ENCODE measurements at regions not wholly inside any gene's neighbourhood (a gene's known extent, or its start where the extent isn't known, plus 50 kb on each side); places are given as distances from the start of the nearest gene placed in this dataset.

DNA sequence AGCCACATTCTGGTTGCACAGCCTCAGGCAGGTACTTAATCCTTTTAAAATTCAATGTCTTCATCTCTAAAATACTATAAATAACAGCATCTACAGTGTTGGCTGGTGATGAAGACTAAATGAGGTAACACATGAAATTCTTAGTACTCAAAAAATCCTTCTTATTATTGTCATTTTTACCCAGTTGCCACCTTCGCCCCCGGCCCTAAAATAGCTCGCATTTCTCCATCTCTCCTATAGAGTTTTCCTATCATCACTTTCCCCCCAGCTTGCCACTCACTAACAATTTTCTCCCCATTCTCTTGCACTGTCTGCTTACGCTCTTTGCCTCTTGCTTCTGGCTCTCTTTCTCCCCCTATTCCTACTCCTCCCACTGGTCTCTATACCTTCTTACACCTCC is 59.9 kb upstream of the MARCHF10 start:
- H3K27ac ChIP-seq = no peak overlapping the region
- H3K4me1 ChIP-seq = no peaks in the 10 kb centered on the region
- TF ChIP-seq, protein P1, sequence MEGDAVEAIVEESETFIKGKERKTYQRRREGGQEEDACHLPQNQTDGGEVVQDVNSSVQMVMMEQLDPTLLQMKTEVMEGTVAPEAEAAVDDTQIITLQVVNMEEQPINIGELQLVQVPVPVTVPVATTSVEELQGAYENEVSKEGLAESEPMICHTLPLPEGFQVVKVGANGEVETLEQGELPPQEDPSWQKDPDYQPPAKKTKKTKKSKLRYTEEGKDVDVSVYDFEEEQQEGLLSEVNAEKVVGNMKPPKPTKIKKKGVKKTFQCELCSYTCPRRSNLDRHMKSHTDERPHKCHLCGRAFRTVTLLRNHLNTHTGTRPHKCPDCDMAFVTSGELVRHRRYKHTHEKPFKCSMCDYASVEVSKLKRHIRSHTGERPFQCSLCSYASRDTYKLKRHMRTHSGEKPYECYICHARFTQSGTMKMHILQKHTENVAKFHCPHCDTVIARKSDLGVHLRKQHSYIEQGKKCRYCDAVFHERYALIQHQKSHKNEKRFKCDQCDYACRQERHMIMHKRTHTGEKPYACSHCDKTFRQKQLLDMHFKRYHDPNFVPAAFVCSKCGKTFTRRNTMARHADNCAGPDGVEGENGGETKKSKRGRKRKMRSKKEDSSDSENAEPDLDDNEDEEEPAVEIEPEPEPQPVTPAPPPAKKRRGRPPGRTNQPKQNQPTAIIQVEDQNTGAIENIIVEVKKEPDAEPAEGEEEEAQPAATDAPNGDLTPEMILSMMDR (IDR thresholded peaks at IDR 0.05 in 8 of 11, conservative IDR thresholded peaks at IDR 0.05 in 3 of 11) = no peak
- TF ChIP-seq POLR2AphosphoS5 (IDR thresholded peaks at IDR 0.05) = no peak
- TF ChIP-seq POLR2A (IDR thresholded peaks at IDR 0.05) = no peak
- H3K36me3 ChIP-seq = no peaks in the 10 kb centered on the region
- no peak overlapping the region for H3K4me3 ChIP-seq
- peaks cover 0 to 18% (median 0%) of the 10 kb centered on the region in 7 donors for H3K27me3 ChIP-seq (replicated peaks in 1 of 7)
- DNase-seq = no peak
- intact Hi-C loops (cut with DNase I; ENCODE audit: low total_unique reads) = no loop called here
- H3K9me3 ChIP-seq = no peaks in the 10 kb centered on the region
- 86 to 94% (median 92%) methylated on average over 4 of the region's 4 CpGs for WGBS, 5 donors

DNA sequence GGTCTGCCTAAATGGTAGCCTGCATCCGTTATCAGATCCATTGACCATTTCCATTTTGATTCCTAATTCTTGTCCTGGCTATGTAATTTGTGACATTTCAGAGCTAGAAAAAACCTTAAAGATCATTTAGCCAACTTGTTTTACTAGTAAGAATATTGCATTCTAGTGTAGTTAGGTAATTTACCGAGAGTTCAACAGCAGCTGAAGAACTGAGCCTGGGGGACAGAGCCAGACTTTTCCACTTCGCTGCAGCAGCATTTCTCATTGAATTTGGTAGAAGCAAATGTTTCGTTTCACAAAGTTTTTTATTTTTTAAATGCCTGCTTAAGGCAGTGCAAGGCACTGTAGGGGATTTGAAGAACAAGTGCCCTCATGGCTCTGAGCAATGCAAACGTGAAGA is 59.2 kb upstream of the MARCHF10 start:
- no peaks in the 10 kb centered on the region for H3K9me3 ChIP-seq
- WGBS, 5 donors = 81 to 92% (median 87%) methylated on average over 5 of the region's 5 CpGs
- no peak overlapping the region for H3K27ac ChIP-seq
- DNase-seq = no peak
- intact Hi-C loops (cut with DNase I; ENCODE audit: low total_unique reads) = no loop called here
- TF ChIP-seq POLR2AphosphoS5 (IDR thresholded peaks at IDR 0.05) (no peak), POLR2A (IDR thresholded peaks at IDR 0.05) (no peak)
- TF ChIP-seq, protein P1 (IDR thresholded peaks at IDR 0.05 in 8 of 11, conservative IDR thresholded peaks at IDR 0.05 in 3 of 11) = no peak
- peaks cover 0 to 11% (median 0%) of the 10 kb centered on the region in 7 donors for H3K27me3 ChIP-seq (replicated peaks in 1 of 7)
- no peaks in the 10 kb centered on the region for H3K36me3 ChIP-seq
- H3K4me1 ChIP-seq = no peaks in the 10 kb centered on the region
- no peak overlapping the region for H3K4me3 ChIP-seq

- WGBS, 5 donors = 50 to 59% (median 53%) methylated on average over 3 of the region's 3 CpGs
- intact Hi-C loops (cut with DNase I; ENCODE audit: low total_unique reads) = no loop called here
Measured at GRCh38 chr17:62866471-62866870, 58.4 kb upstream of the MARCHF10 start.

DNA sequence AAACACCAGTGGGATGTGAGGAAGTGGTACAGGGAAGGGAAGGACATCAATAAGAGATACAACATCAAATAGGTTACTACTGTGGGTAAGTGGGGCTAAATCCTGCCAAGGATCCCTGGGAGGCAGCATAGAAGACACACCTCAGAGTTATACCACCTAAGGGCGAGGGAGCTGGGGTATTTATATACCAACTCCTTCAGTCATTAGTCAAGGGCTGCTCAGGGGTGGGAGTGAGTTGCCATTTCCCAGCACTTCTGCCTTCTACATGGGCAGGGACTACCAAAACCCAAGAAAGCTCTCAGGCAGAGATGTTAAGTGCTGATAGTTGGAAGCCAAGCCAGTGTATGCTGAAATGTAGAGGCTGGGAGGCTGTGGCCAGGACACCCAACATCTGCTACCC is 57.5 kb upstream of the MARCHF10 start:
- no peak for DNase-seq
- TF ChIP-seq POLR2AphosphoS5 (IDR thresholded peaks at IDR 0.05) (no peak), POLR2A (IDR thresholded peaks at IDR 0.05) (no peak)
- TF ChIP-seq, protein P1 (IDR thresholded peaks at IDR 0.05 in 8 of 11, conservative IDR thresholded peaks at IDR 0.05 in 3 of 11) = no peak
- Histone ChIP-seq H3K4me1 (no peaks in the 10 kb centered on the region), H3K27me3 (replicated peaks in 1 of 7) (peaks cover 0 to 5% (median 0%) of the 10 kb centered on the region in 7 donors), H3K27ac (no peak overlapping the region), H3K4me3 (no peak overlapping the region), H3K9me3 (no peaks in the 10 kb centered on the region), H3K36me3 (no peaks in the 10 kb centered on the region)
- intact Hi-C loops (cut with DNase I; ENCODE audit: low total_unique reads) = no loop called here
- WGBS, 5 donors = 62 to 95% (median 83%) methylated on average over 1 of the region's 1 CpG

More at GRCh38 chr17:62866471-62866870, 58.4 kb upstream of the MARCHF10 start:
- H3K27ac ChIP-seq = no peak overlapping the region
- H3K9me3 ChIP-seq = no peaks in the 10 kb centered on the region
- peaks cover 0 to 5% (median 0%) of the 10 kb centered on the region in 7 donors for H3K27me3 ChIP-seq (replicated peaks in 1 of 7)
- no peaks in the 10 kb centered on the region for H3K4me1 ChIP-seq
- H3K4me3 ChIP-seq = no peak overlapping the region
- DNase-seq = no peak
- TF ChIP-seq POLR2A (IDR thresholded peaks at IDR 0.05) (no peak), POLR2AphosphoS5 (IDR thresholded peaks at IDR 0.05) (no peak)
- TF ChIP-seq, protein P1 (IDR thresholded peaks at IDR 0.05 in 8 of 11, conservative IDR thresholded peaks at IDR 0.05 in 3 of 11) = no peak
- H3K36me3 ChIP-seq = no peaks in the 10 kb centered on the region

Measured in spleen (tissue), 11 donors.